Hematopoietic multipotent progenitor cell treated with erythropoietin and hydrocortisone succinate and interleukin-3 and kit ligand, for 4 days (in vitro differentiated cells): ENCODE measurements at regions not wholly inside any gene's neighbourhood (a gene's known extent, or its start where the extent isn't known, plus 50 kb on each side); places are given as distances from the start of the nearest gene placed in this dataset.

ENCODE experiments used
- DNase-seq: peaks from one replicate; pipeline ENCODE4 v3.0.0-alpha.2; 2015

GRCh38 chr12:19025582-19025981, 104.0 kb upstream of the PLEKHA5 start:
- no peak for DNase-seq

- no peak for DNase-seq
Observed at GRCh38 chr12:19026034-19026433, 103.5 kb upstream of the PLEKHA5 start.

GRCh38 chr12:19026614-19027488, 102.7 kb upstream of the PLEKHA5 start:
- no peak for DNase-seq

- DNase-seq, result no peak
Observed at GRCh38 chr12:19030180-19030579, 99.4 kb upstream of the PLEKHA5 start.

GRCh38 chr12:19030603-19031002, 98.9 kb upstream of the PLEKHA5 start:
- DNase-seq, result no peak

- DNase-seq, result no peak
Observed at GRCh38 chr12:19031032-19031431, 98.5 kb upstream of the PLEKHA5 start.

- no peak for DNase-seq
Observed at GRCh38 chr12:19032826-19033225, 96.7 kb upstream of the PLEKHA5 start.

GRCh38 chr12:19033244-19033643, 96.3 kb upstream of the PLEKHA5 start:
- no peak for DNase-seq

- no peak for DNase-seq
Observed at GRCh38 chr12:19034937-19035336, 94.6 kb upstream of the PLEKHA5 start.

- no peak for DNase-seq
Observed at GRCh38 chr12:19035536-19035935, 94.0 kb upstream of the PLEKHA5 start.

GRCh38 chr12:19036673-19037357, 92.7 kb upstream of the PLEKHA5 start:
- DNase-seq, result no peak

- no peak for DNase-seq
Observed at GRCh38 chr12:19038209-19038608, 91.3 kb upstream of the PLEKHA5 start.

- no peak for DNase-seq
Observed at GRCh38 chr12:19039515-19039914, 90.0 kb upstream of the PLEKHA5 start.

GRCh38 chr12:19042221-19042620, 87.3 kb upstream of the PLEKHA5 start:
- no peak for DNase-seq

- no peak for DNase-seq
Observed at GRCh38 chr12:19044430-19044829, 85.1 kb upstream of the PLEKHA5 start.

GRCh38 chr12:19044891-19045290, 84.6 kb upstream of the PLEKHA5 start:
- DNase-seq, result no peak

- no peak for DNase-seq
Observed at GRCh38 chr12:19045426-19045825, 84.1 kb upstream of the PLEKHA5 start.

GRCh38 chr12:19048943-19049342, 80.6 kb upstream of the PLEKHA5 start:
- no peak for DNase-seq

- no peak for DNase-seq
Observed at GRCh38 chr12:19052689-19053088, 76.8 kb upstream of the PLEKHA5 start.

- no peak for DNase-seq
Observed at GRCh38 chr12:19053218-19053617, 76.3 kb upstream of the PLEKHA5 start.

- DNase-seq, result no peak
Observed at GRCh38 chr12:19054035-19054434, 75.5 kb upstream of the PLEKHA5 start.

GRCh38 chr12:19055589-19055988, 73.9 kb upstream of the PLEKHA5 start:
- no peak for DNase-seq

- no peak for DNase-seq
Observed at GRCh38 chr12:19058235-19059021, 71.1 kb upstream of the PLEKHA5 start.

GRCh38 chr12:19064713-19065112, 64.8 kb upstream of the PLEKHA5 start:
- no peak for DNase-seq
